Right cardiac atrium (tissue), 5 donors: ENCODE measurements at regions not wholly inside any gene's neighbourhood (a gene's known extent, or its start where the extent isn't known, plus 50 kb on each side); places are given as distances from the start of the nearest gene placed in this dataset.
"Not testable (repeated sequence)": the region's sequence is repeated elsewhere in the genome, so short reads cannot be mapped to it uniquely, and the experiment has no call there.

Experiments
- ATAC-seq, 2 donors: fragments of 200-7000 bp; cut with Tn5 transposase; one replicate each; pipeline versions ENCODE4 v1.8.0 to v1.9.1; 2020; ENCODE audit warnings: moderate library complexity in 2 of 2, mild to moderate bottlenecking in 1 of 2
- DNase-seq, 3 donors: peaks; one replicate each; pipeline ENCODE4 v3.0.0-alpha.2; 2020
- H3K27ac ChIP-seq: one replicate; pipeline ENCODE4 v1.5.1; 2013; ENCODE audit warnings: mild to moderate bottlenecking, low read length, control low read depth, moderate library complexity
- H3K27me3 ChIP-seq: one replicate; pipeline ENCODE4 v1.6.1; 2013; ENCODE audit not compliant: control insufficient read depth, insufficient read depth
- H3K4me1 ChIP-seq: one replicate; pipeline ENCODE4 v1.6.1; 2013; ENCODE audit warnings: low read length; ENCODE audit not compliant: control insufficient read depth, insufficient read depth
- H3K4me3 ChIP-seq: one replicate; pipeline ENCODE4 v1.5.1; 2013; ENCODE audit warnings: low read length, control low read depth
- H3K9me3 ChIP-seq: one replicate; pipeline ENCODE4 v1.6.1; 2013; ENCODE audit warnings: low read length; ENCODE audit not compliant: control insufficient read depth
- WGBS: extraction: QIAGEN DNeasy Blood & Tissue Kit; methylation state at CpG from one replicate; pipeline ENCODE4 v1.1.7; 2013; 5-methylcytosine and 5-hydroxymethylcytosine counted together
- intact Hi-C, 4 donors: fragments of 100-400 bp; cut with DNase I; formaldehyde crosslinking; loops; one replicate each; pipeline versions ENCODE4 v1.11.0 to v1.14.0; 2022 to 2023
- donor health status: healthy with polysubstance abuse.
- donor health status: DM: no; HTN: yes; CAD: no.
- donor health status: DM: no; HTN: no; CAD: no.
- donor health status: DM: no; HTN: yes; CAD: no; lungs with severe emphysema.
- donor health status: DM: yes; HTN: yes; CAD: no.

DNA sequence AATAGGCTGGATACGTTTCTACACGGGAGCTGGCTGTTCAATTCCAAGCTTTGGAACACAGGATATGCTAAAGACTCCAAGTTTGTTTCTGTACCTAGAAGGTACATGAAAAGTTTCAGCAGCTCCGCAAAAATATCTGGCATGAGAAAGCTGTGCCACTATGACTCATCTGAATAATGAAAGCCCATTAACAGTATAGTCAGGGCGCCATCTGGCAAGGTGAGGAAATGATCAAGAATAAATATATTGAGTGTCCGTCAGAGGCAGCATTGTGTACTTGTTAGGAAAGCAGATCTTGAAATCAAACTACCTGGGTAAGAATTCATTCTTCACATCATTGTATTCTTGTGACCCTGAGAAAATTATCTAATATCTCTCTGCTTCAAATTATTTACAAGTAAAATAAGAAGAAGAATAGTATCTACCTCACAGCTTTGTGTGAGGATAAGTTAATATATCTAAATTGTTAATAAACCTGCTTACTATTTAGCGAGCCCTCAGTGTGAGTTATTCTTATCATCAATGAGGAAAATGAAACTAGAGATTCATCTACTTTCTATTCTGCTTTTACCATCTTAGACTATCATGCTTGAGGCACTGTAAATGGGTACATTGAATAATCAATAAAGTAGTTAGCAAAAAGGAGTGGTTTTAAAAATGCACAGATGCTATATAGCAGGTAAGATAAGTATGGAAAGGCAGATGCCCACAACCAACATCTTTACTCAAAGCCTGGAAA, 53.5 kb downstream of the FSCB start:
- H3K4me1 ChIP-seq: no peaks in the 10 kb centered on the region
- DNase-seq: no peak
- no peaks in the 10 kb centered on the region for H3K27me3 ChIP-seq
- no peak overlapping the region for H3K27ac ChIP-seq
- no peak overlapping the region for H3K4me3 ChIP-seq
- H3K9me3 ChIP-seq: no peaks in the 10 kb centered on the region
- intact Hi-C loops: no loop called here
- ATAC-seq: no peak
- WGBS: 86% methylated on average over 6 of the region's 6 CpGs

DNA sequence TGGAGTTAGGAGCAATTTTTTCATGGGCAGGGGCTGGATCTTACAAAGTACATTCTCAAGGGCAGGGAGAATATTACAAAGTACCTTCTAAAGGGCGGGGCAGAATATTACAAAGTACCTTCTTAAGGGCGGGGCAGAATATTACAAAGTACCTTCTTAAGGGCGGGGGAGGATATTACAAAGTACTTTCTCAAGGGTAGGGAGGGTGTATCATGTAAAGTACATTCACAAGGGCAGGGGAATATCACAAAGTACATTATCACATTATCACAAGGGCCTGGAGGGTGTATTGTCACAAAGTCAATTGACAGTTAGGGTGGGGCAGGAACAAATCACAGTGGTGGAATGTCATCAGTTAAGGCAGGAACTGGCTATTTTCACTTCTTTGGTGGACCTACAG, 56.9 kb downstream of the FSCB start:
- H3K27me3 ChIP-seq, DNase-seq, H3K27ac ChIP-seq, H3K4me1 ChIP-seq, intact Hi-C loops, H3K4me3 ChIP-seq, ATAC-seq, H3K9me3 ChIP-seq: not testable (repeated sequence)
- WGBS: 93% methylated on average over 3 of the region's 3 CpGs

DNA sequence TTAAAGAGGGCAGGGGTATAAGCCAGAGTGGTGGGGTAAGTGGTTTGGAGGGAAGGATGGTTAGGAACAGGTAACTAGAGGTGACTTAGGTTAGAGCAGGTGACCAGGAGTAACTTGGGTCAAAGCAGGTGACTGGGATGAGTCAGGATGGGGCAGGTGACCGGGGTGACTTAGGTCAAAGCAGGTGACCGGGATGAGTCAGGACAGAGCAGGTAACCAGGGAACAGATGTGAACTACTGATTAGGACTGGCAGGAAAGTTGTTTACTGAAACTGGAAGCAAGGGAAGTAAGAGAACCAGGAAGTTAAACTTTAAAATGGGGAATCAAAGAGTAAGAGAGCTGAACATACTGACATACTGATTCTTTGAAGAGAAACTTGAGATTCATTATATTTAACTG, 57.4 kb downstream of the FSCB start:
- no peak overlapping the region for H3K4me3 ChIP-seq
- DNase-seq (no peak), ATAC-seq (no peak)
- no peaks in the 10 kb centered on the region for H3K27me3 ChIP-seq
- WGBS: 97% methylated on average over 2 of the region's 2 CpGs
- no peaks in the 10 kb centered on the region for H3K4me1 ChIP-seq
- H3K27ac ChIP-seq: no peak overlapping the region
- intact Hi-C loops: no loop called here
- no peaks in the 10 kb centered on the region for H3K9me3 ChIP-seq

GRCh38 chr14:44448951-44449358, 58.1 kb downstream of the FSCB start:
- intact Hi-C loops: no loop called here
- Histone ChIP-seq H3K4me1 (no peaks in the 10 kb centered on the region), H3K4me3 (no peak overlapping the region), H3K27ac (no peak overlapping the region), H3K27me3 (no peaks in the 10 kb centered on the region), H3K9me3 (no peaks in the 10 kb centered on the region)
- WGBS: 61% methylated on average over 5 of the region's 5 CpGs
- ATAC-seq: no peak
- no peak for DNase-seq

DNA sequence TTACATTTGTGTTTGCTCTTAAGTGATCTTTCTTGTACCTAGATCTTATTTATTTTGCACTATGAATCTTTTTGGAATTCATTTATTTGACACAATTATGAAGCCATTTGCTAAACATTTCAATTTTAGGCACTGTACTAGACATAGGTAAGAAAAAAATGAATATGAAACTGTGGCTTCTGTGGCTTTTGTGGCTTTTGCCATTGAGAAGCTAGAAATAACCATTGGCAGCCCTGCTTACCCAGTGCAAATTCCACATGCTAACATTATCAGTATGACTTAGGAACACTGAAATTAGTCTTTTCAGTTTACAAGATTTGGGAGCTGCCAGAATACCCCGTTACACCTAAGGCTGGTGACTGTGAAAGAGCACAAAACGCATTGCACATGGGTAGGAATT, 60.1 kb downstream of the FSCB start:
- intact Hi-C loops: no loop called here
- no peaks in the 10 kb centered on the region for H3K9me3 ChIP-seq
- no peaks in the 10 kb centered on the region for H3K27me3 ChIP-seq
- ATAC-seq (no peak), DNase-seq (no peak)
- WGBS: 65% methylated on average over 2 of the region's 2 CpGs
- H3K27ac ChIP-seq: no peak overlapping the region
- H3K4me3 ChIP-seq: no peak overlapping the region
- no peaks in the 10 kb centered on the region for H3K4me1 ChIP-seq

DNA sequence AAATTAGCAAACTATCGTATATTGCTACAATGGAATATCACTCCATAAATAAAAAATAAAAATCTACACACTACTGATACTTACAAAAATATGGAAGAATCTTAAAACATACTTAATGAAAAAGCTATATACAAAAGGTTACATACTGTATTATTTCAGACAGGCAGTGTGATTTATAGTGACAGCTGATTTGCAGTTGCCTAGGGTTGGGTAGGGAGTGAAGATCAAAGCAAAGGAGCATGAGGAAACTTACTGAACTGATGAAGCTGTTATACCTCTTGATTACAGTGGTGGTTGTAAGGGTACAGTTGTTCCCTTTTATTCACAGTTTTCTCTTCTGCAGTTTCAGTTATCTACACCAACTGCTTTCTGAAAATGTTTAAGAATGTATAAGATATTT, 62.6 kb downstream of the FSCB start:
- 90% methylated on average over 1 of the region's 1 CpG for WGBS
- Histone ChIP-seq H3K27ac (no peak overlapping the region), H3K27me3 (no peaks in the 10 kb centered on the region), H3K4me3 (no peak overlapping the region), H3K4me1 (no peaks in the 10 kb centered on the region), H3K9me3 (no peaks in the 10 kb centered on the region)
- DNase-seq: no peak
- intact Hi-C loops: no loop called here
- no peak for ATAC-seq

- H3K4me3 ChIP-seq: no peak overlapping the region
- no peak for DNase-seq
- H3K27me3 ChIP-seq: no peaks in the 10 kb centered on the region
- H3K9me3 ChIP-seq: no peaks in the 10 kb centered on the region
- intact Hi-C loops: no loop called here
- no peaks in the 10 kb centered on the region for H3K4me1 ChIP-seq
- H3K27ac ChIP-seq: no peak overlapping the region
- no peak for ATAC-seq
Measured at GRCh38 chr14:44438936-44439335, 68.1 kb downstream of the FSCB start.

GRCh38 chr14:44438221-44438620, 68.9 kb downstream of the FSCB start:
- no peak for ATAC-seq
- Histone ChIP-seq H3K4me1 (no peaks in the 10 kb centered on the region), H3K27ac (no peak overlapping the region), H3K9me3 (no peaks in the 10 kb centered on the region), H3K4me3 (no peak overlapping the region), H3K27me3 (no peaks in the 10 kb centered on the region)
- WGBS: 67% methylated on average over 1 of the region's 1 CpG
- intact Hi-C loops: no loop called here
- no peak for DNase-seq

DNA sequence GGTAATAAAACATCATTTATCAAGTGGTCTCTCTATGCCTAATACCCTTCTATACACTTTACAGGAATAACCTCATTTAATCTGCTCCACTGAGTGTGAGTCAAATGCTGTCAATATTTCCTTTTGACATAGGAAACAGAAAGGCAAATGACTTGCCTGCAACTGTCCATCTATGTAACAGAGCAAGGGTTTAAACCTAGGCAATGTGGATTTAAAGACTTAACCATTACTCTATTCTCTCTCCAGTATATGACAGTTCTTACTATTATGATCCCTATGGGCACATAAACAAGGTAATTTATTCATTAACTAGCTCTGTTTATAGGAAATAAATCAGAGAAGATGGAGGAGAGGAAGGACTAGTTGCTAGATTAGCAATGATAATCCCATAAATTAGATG, 70.6 kb downstream of the FSCB start:
- no peaks in the 10 kb centered on the region for H3K9me3 ChIP-seq
- no peaks in the 10 kb centered on the region for H3K27me3 ChIP-seq
- no peak for DNase-seq
- H3K4me3 ChIP-seq: no peak overlapping the region
- intact Hi-C loops: no loop called here
- H3K4me1 ChIP-seq: no peaks in the 10 kb centered on the region
- H3K27ac ChIP-seq: no peak overlapping the region
- ATAC-seq: no peak

DNA sequence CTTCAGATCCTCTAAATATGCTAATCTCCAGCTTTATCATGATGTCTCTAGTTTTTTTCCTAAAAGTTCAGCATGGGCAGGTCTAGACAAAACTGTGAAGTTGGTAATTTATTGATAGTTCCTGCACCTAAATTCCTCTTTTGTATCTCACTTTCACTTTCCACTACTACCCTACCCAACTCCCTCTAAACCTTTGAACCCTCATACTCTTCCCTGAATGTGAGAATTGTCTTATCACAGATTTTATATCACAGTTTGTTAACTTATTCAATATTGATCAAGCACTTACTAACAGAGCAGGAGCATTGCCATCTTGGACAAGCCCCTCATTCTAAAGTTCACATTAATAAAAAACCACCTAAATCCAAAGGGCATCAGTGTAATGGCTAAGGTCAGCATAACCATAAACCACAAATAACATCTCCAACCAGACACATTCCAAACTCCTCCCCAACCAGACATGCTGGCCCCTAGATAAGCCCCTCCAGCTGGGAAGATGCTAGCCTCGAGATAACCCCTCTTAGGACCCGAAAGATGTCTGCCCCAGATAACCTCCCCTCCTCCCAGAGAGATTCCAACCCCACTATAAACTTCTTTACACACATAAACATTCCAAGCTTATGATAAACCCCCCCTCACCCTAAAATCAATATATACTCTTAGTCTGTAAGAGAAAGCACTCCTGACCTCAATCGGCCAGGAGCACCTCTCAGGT, 78.7 kb downstream of the FSCB start:
- WGBS: 77% methylated on average over 3 of the region's 3 CpGs
- DNase-seq: no peak
- Histone ChIP-seq H3K27me3 (no peaks in the 10 kb centered on the region), H3K9me3 (no peaks in the 10 kb centered on the region), H3K4me1 (no peaks in the 10 kb centered on the region), H3K27ac (no peak overlapping the region), H3K4me3 (no peak overlapping the region)
- intact Hi-C loops: no loop called here
- ATAC-seq: no peak

DNA sequence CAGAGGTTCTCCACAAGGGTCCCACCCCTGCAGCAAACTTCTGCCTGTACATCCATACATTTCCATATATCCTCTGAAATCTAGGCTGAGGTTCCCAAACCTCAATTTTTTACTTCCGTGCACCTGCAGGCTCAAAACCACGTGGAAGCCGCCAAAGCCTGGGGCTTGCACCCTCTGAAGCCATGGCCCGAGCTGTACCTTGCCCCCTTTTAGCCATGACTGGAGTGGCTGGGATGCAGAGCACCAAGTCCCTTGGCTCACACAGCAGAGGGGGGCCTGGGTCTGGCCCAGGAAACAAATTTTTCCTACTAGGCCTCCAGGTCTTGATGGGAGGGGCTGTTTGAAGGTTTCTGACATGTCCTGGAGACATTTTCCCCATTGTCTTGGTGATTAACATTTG, 84.4 kb downstream of the FSCB start:
- H3K27ac ChIP-seq: no peak overlapping the region
- DNase-seq: no peak
- H3K4me1 ChIP-seq: no peaks in the 10 kb centered on the region
- H3K9me3 ChIP-seq: no peaks in the 10 kb centered on the region
- no peak overlapping the region for H3K4me3 ChIP-seq
- ATAC-seq: no peak
- 89% methylated on average over 4 of the region's 4 CpGs for WGBS
- no peaks in the 10 kb centered on the region for H3K27me3 ChIP-seq
- intact Hi-C loops: no loop called here

GRCh38 chr14:44420226-44420625, 86.9 kb downstream of the FSCB start:
- H3K4me3 ChIP-seq: no peak overlapping the region
- WGBS: 64% methylated on average over 1 of the region's 1 CpG
- intact Hi-C loops: no loop called here
- H3K27me3 ChIP-seq: no peaks in the 10 kb centered on the region
- H3K9me3 ChIP-seq: no peaks in the 10 kb centered on the region
- no peak for DNase-seq
- no peaks in the 10 kb centered on the region for H3K4me1 ChIP-seq
- no peak overlapping the region for H3K27ac ChIP-seq
- ATAC-seq: no peak
